ENCODE measurements at regions not wholly inside any gene's neighbourhood (a gene's known extent, or its start where the extent isn't known, plus 50 kb on each side); places are given as distances from the start of the nearest gene placed in this dataset.

DNA sequence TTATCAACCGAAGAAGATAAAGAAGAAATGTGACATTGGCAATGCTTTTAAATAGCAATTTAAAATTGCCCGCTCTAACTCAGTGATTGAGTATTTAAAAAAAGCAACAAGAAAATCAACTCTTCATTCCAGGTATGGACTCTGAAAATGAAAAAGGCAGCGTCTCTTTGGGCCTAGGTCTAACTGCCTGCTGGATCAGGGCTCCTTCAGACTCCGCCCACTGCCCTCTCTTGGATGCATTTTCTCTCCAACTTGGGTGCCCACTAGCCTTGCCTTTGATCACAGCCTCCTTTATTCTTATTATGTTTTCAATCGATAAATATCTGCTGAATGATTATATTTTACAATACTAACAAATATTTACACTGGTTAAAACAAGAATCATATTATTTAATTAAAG lies 268.9 kb downstream of the MRPL39 start:
- no peaks in the 10 kb centered on the region for H3K9me3 ChIP-seq (ENCODE audit: insufficient read depth, low read depth, low read length)
- H3K4me2 ChIP-seq (ENCODE audit: low read depth, low read length, poor library complexity, severe bottlenecking) = no peak overlapping the region

DNA sequence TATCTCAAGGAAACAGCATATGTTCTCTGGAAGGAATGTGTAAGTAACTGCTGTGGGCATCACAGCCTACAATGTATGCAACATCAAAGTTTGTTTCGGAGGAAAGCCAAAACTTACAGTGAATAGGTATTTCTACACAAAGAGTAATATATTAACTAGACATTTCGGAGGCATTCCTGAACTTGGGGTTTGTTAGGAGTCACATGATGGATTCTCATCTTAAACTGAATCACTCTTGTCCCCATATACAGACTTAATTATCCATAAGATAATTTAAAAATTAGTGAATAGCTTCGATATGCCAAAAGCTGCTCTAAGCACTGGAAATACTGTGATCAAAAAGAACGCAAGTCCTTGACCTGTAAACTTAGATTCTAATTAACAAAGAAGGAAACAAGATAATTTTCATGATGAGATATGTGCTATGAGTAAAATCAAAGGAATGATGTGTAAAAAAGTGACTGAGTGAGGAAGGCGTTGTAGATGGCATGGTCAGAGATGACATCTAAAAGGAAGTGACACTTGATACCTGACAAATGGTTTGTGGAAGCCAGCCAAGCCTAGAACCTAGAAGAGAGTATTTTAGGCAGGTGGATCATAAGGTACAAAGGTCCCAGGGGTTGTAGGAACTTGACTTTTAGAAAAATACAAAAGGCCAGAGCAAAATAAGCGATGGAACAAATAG lies 273.1 kb downstream of the MRPL39 start:
- Histone ChIP-seq H3F3A (ENCODE audit: low read depth) (no peaks in the 10 kb centered on the region), H3K36me3 (ENCODE audit: insufficient read depth, low read length) (no peaks in the 10 kb centered on the region), H3K9me2 (replicated peaks; ENCODE audit: low read depth, low read length) (no peaks in the 10 kb centered on the region), H3K79me2 (ENCODE audit: insufficient read depth, low read length) (no peaks in the 10 kb centered on the region), H3K4me1 (ENCODE audit: insufficient read depth, low read length, poor library complexity, severe bottlenecking) (no peaks in the 10 kb centered on the region), H3K9ac (ENCODE audit: low read depth, low read length, poor library complexity, severe bottlenecking) (no peak overlapping the region), H3K27me3 (ENCODE audit: insufficient read depth, low read length, poor library complexity, severe bottlenecking) (no peaks in the 10 kb centered on the region), H3K4me3 (ENCODE audit: low read length, poor library complexity, severe bottlenecking) (no peak overlapping the region), H4K20me1 (ENCODE audit: insufficient read depth, low read length, poor library complexity, severe bottlenecking) (no peaks in the 10 kb centered on the region), H3K4me2 (ENCODE audit: low read depth, low read length, poor library complexity, severe bottlenecking) (no peak overlapping the region), H3K9me3 (ENCODE audit: insufficient read depth, low read depth, low read length) (no peaks in the 10 kb centered on the region; the same call in 1 of the 2 replicates), H2AFZ (ENCODE audit: low read length) (no peak overlapping the region)
- TF ChIP-seq EZH2phosphoT487 (IDR thresholded peaks at IDR 0.05; ENCODE audit: borderline replicate concordance) = no peak
- TF ChIP-seq, protein P1, sequence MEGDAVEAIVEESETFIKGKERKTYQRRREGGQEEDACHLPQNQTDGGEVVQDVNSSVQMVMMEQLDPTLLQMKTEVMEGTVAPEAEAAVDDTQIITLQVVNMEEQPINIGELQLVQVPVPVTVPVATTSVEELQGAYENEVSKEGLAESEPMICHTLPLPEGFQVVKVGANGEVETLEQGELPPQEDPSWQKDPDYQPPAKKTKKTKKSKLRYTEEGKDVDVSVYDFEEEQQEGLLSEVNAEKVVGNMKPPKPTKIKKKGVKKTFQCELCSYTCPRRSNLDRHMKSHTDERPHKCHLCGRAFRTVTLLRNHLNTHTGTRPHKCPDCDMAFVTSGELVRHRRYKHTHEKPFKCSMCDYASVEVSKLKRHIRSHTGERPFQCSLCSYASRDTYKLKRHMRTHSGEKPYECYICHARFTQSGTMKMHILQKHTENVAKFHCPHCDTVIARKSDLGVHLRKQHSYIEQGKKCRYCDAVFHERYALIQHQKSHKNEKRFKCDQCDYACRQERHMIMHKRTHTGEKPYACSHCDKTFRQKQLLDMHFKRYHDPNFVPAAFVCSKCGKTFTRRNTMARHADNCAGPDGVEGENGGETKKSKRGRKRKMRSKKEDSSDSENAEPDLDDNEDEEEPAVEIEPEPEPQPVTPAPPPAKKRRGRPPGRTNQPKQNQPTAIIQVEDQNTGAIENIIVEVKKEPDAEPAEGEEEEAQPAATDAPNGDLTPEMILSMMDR (conservative IDR thresholded peaks at IDR 0.05; ENCODE audit: low read length) = no peak

More for the DNA sequence above, 268.9 kb downstream of the MRPL39 start:
- 0 out of 2 replicates have a peak, but pooled peaks cover 5% of the 10 kb centered on the region for H3K9me2 ChIP-seq (replicated peaks; ENCODE audit: low read depth, low read length)
- TF ChIP-seq EZH2phosphoT487 (IDR thresholded peaks at IDR 0.05; ENCODE audit: borderline replicate concordance) = no peak
- TF ChIP-seq, protein P1 (conservative IDR thresholded peaks at IDR 0.05; ENCODE audit: low read length) = no peak
- H2AFZ ChIP-seq (ENCODE audit: low read length) = no peak overlapping the region
- H3K27me3 ChIP-seq (ENCODE audit: insufficient read depth, low read length, poor library complexity, severe bottlenecking) = no peaks in the 10 kb centered on the region
- no peaks in the 10 kb centered on the region for H3F3A ChIP-seq (ENCODE audit: low read depth)
- H3K36me3 ChIP-seq (ENCODE audit: insufficient read depth, low read length) = no peaks in the 10 kb centered on the region
- no peak overlapping the region for H3K9ac ChIP-seq (ENCODE audit: low read depth, low read length, poor library complexity, severe bottlenecking)
- H3K79me2 ChIP-seq (ENCODE audit: insufficient read depth, low read length) = no peaks in the 10 kb centered on the region
- H3K4me3 ChIP-seq (ENCODE audit: low read length, poor library complexity, severe bottlenecking) = no peak overlapping the region
- H4K20me1 ChIP-seq (ENCODE audit: insufficient read depth, low read length, poor library complexity, severe bottlenecking) = no peaks in the 10 kb centered on the region
- no peaks in the 10 kb centered on the region for H3K4me1 ChIP-seq (ENCODE audit: insufficient read depth, low read length, poor library complexity, severe bottlenecking)

DNA sequence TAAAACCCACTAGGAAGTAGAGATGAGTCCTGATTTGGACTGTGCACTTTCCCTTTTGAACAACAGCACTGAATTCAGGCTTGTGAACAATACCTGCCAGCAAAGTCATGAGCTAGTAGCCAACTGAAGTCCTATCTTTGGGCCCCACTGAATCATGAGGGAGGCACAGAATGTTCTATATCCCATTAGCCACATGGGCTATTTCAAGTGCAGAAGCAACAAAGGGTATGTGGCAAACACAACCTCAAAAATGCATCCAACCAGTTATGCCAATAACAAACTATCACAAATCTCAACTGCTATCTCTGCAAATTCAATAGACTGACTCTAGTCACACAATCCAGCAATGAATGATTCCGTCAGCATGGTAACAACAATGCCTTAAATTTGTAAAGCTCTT lies 276.0 kb downstream of the MRPL39 start:
- H4K20me1 ChIP-seq (ENCODE audit: insufficient read depth, low read length, poor library complexity, severe bottlenecking) = no peaks in the 10 kb centered on the region
- TF ChIP-seq, protein P1 (conservative IDR thresholded peaks at IDR 0.05; ENCODE audit: low read length) = no peak
- no peak for TF ChIP-seq EZH2phosphoT487 (IDR thresholded peaks at IDR 0.05; ENCODE audit: borderline replicate concordance)

More for the DNA sequence above, 276.0 kb downstream of the MRPL39 start:
- Histone ChIP-seq H3K4me3 (ENCODE audit: low read length, poor library complexity, severe bottlenecking) (no peak overlapping the region), H3K79me2 (ENCODE audit: insufficient read depth, low read length) (no peaks in the 10 kb centered on the region), H3K4me1 (ENCODE audit: insufficient read depth, low read length, poor library complexity, severe bottlenecking) (no peaks in the 10 kb centered on the region), H3K9ac (ENCODE audit: low read depth, low read length, poor library complexity, severe bottlenecking) (no peak overlapping the region), H3K9me3 (ENCODE audit: insufficient read depth, low read depth, low read length) (no peaks in the 10 kb centered on the region; the same call in 1 of the 2 replicates), H2AFZ (ENCODE audit: low read length) (no peak overlapping the region), H3K36me3 (ENCODE audit: insufficient read depth, low read length) (no peaks in the 10 kb centered on the region), H3K4me2 (ENCODE audit: low read depth, low read length, poor library complexity, severe bottlenecking) (no peak overlapping the region), H3K9me2 (replicated peaks; ENCODE audit: low read depth, low read length) (no peaks in the 10 kb centered on the region), H3K27me3 (ENCODE audit: insufficient read depth, low read length, poor library complexity, severe bottlenecking) (no peaks in the 10 kb centered on the region), H3F3A (ENCODE audit: low read depth) (no peaks in the 10 kb centered on the region)

Data from Loucy (cell line).